Neural cell (in vitro differentiated cells): ENCODE measurements at regions not wholly inside any gene's neighbourhood (a gene's known extent, or its start where the extent isn't known, plus 50 kb on each side); places are given as distances from the start of the nearest gene placed in this dataset.

ENCODE experiments used
- EP300 ChIP-seq: fragments of 450-650 bp; conservative IDR thresholded peaks from 2 replicates; pipeline ENCODE4 v1.6.1; 2014; ENCODE audit warnings: antibody characterized with exemption, mild to moderate bottlenecking, moderate library complexity; ENCODE audit not compliant: poor library complexity, severe bottlenecking
- EZH2 ChIP-seq: fragments of 200-600, 300-800 bp; shearing (Covaris generic), sonication (generic); IDR thresholded peaks from 2 replicates; pipeline ENCODE4 v1.6.1; 2014; ENCODE audit warnings: antibody characterized with exemption, low read length, borderline replicate concordance, mild to moderate bottlenecking; ENCODE audit not compliant: insufficient read depth, poor library complexity, severe bottlenecking
- TF ChIP-seq, protein P1 (sequence below): fragments of 450-650 bp; IDR thresholded peaks from 2 replicates; pipeline ENCODE4 v1.5.1; 2014; ENCODE audit warnings: antibody characterized with exemption, mild to moderate bottlenecking, moderate library complexity; ENCODE audit not compliant: poor library complexity, severe bottlenecking

DNA sequence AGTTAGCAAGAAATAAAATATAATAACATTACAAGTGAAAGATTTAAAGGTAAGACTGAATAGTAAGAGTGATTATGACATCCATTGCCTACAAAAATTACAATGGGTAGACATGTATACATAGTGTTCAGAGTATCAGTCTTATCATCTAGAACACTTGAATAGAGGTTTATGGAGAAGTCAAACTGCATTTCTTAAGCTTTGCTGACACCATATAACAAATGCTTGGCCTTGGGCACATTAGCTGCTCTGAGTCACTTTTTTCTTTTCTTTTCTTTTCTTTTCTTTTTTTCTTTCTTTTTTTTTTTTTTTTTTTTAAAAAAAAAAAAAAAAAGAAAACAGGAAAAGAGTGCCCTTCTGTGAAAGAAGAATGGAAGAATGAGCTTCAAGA lies 220.0 kb downstream of the SPCS3 start:
- TF ChIP-seq EZH2 (no peak), EP300 (no peak)
- TF ChIP-seq, protein P1, sequence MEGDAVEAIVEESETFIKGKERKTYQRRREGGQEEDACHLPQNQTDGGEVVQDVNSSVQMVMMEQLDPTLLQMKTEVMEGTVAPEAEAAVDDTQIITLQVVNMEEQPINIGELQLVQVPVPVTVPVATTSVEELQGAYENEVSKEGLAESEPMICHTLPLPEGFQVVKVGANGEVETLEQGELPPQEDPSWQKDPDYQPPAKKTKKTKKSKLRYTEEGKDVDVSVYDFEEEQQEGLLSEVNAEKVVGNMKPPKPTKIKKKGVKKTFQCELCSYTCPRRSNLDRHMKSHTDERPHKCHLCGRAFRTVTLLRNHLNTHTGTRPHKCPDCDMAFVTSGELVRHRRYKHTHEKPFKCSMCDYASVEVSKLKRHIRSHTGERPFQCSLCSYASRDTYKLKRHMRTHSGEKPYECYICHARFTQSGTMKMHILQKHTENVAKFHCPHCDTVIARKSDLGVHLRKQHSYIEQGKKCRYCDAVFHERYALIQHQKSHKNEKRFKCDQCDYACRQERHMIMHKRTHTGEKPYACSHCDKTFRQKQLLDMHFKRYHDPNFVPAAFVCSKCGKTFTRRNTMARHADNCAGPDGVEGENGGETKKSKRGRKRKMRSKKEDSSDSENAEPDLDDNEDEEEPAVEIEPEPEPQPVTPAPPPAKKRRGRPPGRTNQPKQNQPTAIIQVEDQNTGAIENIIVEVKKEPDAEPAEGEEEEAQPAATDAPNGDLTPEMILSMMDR, result no peak
